RWPE2 (cell line): ENCODE measurements at regions not wholly inside any gene's neighbourhood (a gene's known extent, or its start where the extent isn't known, plus 50 kb on each side); places are given as distances from the start of the nearest gene placed in this dataset.
A peak's percentile ranks its signal among the peaks of the same experiment; 100 is the strongest.

Experiments
- ATAC-seq: fragments of 200-7000 bp; cut with Tn5 transposase; 3 replicates; pipeline ENCODE4 v1.9.1; 2021; ENCODE audit warnings: low read depth
- DNase-seq: peaks from one replicate; pipeline ENCODE4 v3.0.0-alpha.2; 2020; ENCODE audit warnings: low spot score
- H3K27ac ChIP-seq: fragments of 450-650 bp; 2 replicates; pipeline ENCODE4 v1.5.1; 2017; ENCODE audit warnings: mild to moderate bottlenecking; ENCODE audit not compliant: poor library complexity, severe bottlenecking
- H3K27me3 ChIP-seq: fragments of 250-450 bp; sonication (Bioruptor Pico); 2 replicates; pipeline ENCODE4 v1.5.1; 2021; ENCODE audit warnings: mild to moderate bottlenecking, moderate library complexity; ENCODE audit not compliant: insufficient read depth, poor library complexity, severe bottlenecking
- H3K36me3 ChIP-seq: fragments of 250-450 bp; sonication (Bioruptor Pico); 2 replicates; pipeline ENCODE4 v1.5.1; 2020; ENCODE audit warnings: low read depth, mild to moderate bottlenecking, moderate library complexity
- H3K4me1 ChIP-seq: fragments of 250-450 bp; sonication (Bioruptor Pico); 2 replicates; pipeline ENCODE4 v1.5.1; 2021; ENCODE audit warnings: mild to moderate bottlenecking, moderate library complexity; ENCODE audit not compliant: insufficient read depth, poor library complexity, severe bottlenecking
- H3K4me3 ChIP-seq: fragments of 250-450 bp; sonication (Bioruptor Pico); 2 replicates; pipeline ENCODE4 v1.5.1; 2021; ENCODE audit warnings: mild to moderate bottlenecking, moderate library complexity; ENCODE audit not compliant: severe bottlenecking
- H3K9me3 ChIP-seq: fragments of 250-450 bp; sonication (Bioruptor Pico); 2 replicates; pipeline ENCODE4 v1.5.1; 2021; ENCODE audit warnings: mild to moderate bottlenecking, moderate library complexity; ENCODE audit not compliant: severe bottlenecking
- CTCF ChIP-seq: fragments of 450-650 bp; IDR thresholded peaks from one replicate; pipeline ENCODE4 v1.5.1; 2017; ENCODE audit warnings: mild to moderate bottlenecking, moderate library complexity; ENCODE audit not compliant: poor library complexity, severe bottlenecking

GRCh38 chr9:90995516-90995915 is 193.9 kb downstream of the SYK start:
- Histone ChIP-seq H3K27me3 (no peaks in the 10 kb centered on the region), H3K9me3 (no peaks in the 10 kb centered on the region), H3K4me3 (no peak overlapping the region), H3K27ac (no peak overlapping the region), H3K4me1 (peaks cover 41% of the 10 kb centered on the region), H3K36me3 (no peaks in the 10 kb centered on the region)
- no peak for TF ChIP-seq CTCF
- ATAC-seq = no peak
- no peak for DNase-seq

- Histone ChIP-seq H3K27ac (no peak overlapping the region), H3K9me3 (no peaks in the 10 kb centered on the region), H3K36me3 (no peaks in the 10 kb centered on the region), H3K4me1 (peaks cover 47% of the 10 kb centered on the region), H3K4me3 (no peak overlapping the region), H3K27me3 (no peaks in the 10 kb centered on the region)
- DNase-seq (no peak), ATAC-seq (no peak)
- TF ChIP-seq CTCF = no peak
Observed at GRCh38 chr9:90996154-90997065, 194.8 kb downstream of the SYK start.

- H3K4me1 ChIP-seq = peaks cover 36% of the 10 kb centered on the region
- no peak for TF ChIP-seq CTCF
- ATAC-seq (no peak), DNase-seq (no peak)
- H3K36me3 ChIP-seq = no peaks in the 10 kb centered on the region
- H3K27me3 ChIP-seq = no peaks in the 10 kb centered on the region
- H3K4me3 ChIP-seq = no peak overlapping the region
- peak overlapping the region; percentile 81 for H3K27ac ChIP-seq
- H3K9me3 ChIP-seq = no peaks in the 10 kb centered on the region
Observed at GRCh38 chr9:90998573-90998972, 197.0 kb downstream of the SYK start.

- no peaks in the 10 kb centered on the region for H3K9me3 ChIP-seq
- H3K4me1 ChIP-seq = peaks cover 36% of the 10 kb centered on the region
- TF ChIP-seq CTCF = no peak
- DNase-seq (no peak), ATAC-seq (peak; percentile 34; the same call in 2 of the 3 replicates)
- H3K27ac ChIP-seq = peak overlapping the region; percentile 81
- no peaks in the 10 kb centered on the region for H3K36me3 ChIP-seq
- H3K4me3 ChIP-seq = no peak overlapping the region
- H3K27me3 ChIP-seq = no peaks in the 10 kb centered on the region
Observed at GRCh38 chr9:90999425-91000397, 198.1 kb downstream of the SYK start.
